ENCODE measurements at regions not wholly inside any gene's neighbourhood (a gene's known extent, or its start where the extent isn't known, plus 50 kb on each side); places are given as distances from the start of the nearest gene placed in this dataset.

DNA sequence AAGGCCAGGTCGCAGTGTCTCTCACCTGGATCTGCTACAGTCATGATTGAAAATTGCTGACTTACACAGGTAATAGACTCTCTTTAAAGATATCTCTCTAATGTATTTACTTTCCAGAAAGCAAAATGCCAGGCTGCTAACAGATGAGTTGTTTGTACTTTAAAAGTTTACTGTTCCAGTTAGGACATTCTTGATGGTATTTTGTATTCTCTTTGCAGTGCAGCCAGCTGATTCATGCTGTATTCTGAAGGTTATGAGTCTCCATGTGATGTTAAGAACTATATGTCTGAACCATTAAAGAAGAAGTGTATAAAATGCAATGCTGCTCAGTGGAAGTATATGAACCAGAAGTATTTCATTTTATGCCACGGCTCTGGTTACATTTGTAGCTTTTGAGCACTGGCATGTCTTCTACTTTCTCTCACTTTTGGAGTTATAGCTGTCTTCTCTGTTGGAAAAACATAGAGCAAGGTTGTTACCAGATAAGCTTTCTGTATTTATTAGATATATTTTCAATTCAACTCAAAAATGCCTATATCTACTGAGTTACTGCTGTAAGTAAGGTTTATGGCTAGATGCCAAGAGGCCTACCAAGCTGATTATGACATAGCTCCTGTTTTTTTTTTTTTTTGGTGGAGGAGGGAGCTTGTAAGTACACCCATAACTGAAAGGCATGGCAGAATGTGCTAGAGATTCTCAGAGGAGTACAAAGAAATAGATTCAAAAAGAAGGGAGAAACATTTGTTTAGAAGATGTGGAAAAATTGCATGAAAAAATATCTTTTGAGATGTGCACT is 130.5 kb upstream of the MAN1A1 start:
- CTCF ChIA-PET = interaction anchor here (1.2 to 1.3 kb wide), 2 partner anchors 12 to 16 kb away, joined by 3 to 4 read pairs; no protein-coding TSS in a partner anchor

DNA sequence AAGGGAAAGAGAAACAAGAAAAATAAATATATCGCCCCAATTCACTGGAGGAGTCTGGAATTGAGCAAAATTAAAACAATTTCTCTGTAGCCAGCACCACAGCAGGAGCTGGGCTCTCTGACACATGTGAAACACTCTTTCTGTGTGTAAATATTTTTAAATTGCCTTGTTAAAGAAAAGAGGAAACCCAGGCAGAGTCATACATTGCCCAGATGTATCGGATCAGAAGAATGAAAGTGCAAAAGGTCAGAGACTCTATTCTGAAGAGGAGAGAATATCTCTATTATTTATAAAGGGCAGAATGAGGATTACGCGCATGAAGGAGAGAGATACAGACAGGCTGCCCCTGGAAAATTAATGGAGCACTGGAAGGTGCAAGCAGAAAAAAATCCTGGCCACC is 127.0 kb upstream of the MAN1A1 start:
- ChIA-PET POLR2A (no interaction called here), CTCF (no interaction called here)
- DNase-seq (ENCODE audit: low read depth) = no peak
- no peaks in the 10 kb centered on the region for H3K27me3 ChIP-seq (ENCODE audit: control insufficient read depth, insufficient read depth, low read length)
- TF ChIP-seq, protein P1, sequence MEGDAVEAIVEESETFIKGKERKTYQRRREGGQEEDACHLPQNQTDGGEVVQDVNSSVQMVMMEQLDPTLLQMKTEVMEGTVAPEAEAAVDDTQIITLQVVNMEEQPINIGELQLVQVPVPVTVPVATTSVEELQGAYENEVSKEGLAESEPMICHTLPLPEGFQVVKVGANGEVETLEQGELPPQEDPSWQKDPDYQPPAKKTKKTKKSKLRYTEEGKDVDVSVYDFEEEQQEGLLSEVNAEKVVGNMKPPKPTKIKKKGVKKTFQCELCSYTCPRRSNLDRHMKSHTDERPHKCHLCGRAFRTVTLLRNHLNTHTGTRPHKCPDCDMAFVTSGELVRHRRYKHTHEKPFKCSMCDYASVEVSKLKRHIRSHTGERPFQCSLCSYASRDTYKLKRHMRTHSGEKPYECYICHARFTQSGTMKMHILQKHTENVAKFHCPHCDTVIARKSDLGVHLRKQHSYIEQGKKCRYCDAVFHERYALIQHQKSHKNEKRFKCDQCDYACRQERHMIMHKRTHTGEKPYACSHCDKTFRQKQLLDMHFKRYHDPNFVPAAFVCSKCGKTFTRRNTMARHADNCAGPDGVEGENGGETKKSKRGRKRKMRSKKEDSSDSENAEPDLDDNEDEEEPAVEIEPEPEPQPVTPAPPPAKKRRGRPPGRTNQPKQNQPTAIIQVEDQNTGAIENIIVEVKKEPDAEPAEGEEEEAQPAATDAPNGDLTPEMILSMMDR (IDR thresholded peaks at IDR 0.05; ENCODE audit: insufficient read depth, low read depth, low read length) = no peak
- no peak overlapping the region for H3K4me3 ChIP-seq (ENCODE audit: low read depth, low read length)
- H3K36me3 ChIP-seq (ENCODE audit: control insufficient read depth, insufficient read depth, low read length) = no peaks in the 10 kb centered on the region

More for the DNA sequence above, 130.5 kb upstream of the MAN1A1 start:
- DNase-seq (ENCODE audit: low read depth) = no peak
- POLR2A ChIA-PET = no interaction called here
- H3K36me3 ChIP-seq (ENCODE audit: control insufficient read depth, insufficient read depth, low read length) = no peaks in the 10 kb centered on the region
- no peak overlapping the region for H3K4me3 ChIP-seq (ENCODE audit: low read depth, low read length)
- TF ChIP-seq, protein P1 (IDR thresholded peaks at IDR 0.05; ENCODE audit: insufficient read depth, low read depth, low read length) = no peak
- H3K27me3 ChIP-seq (ENCODE audit: control insufficient read depth, insufficient read depth, low read length) = no peaks in the 10 kb centered on the region

GRCh38 chr6:119476024-119476423 is 126.5 kb upstream of the MAN1A1 start:
- DNase-seq (ENCODE audit: low read depth) = no peak
- ChIA-PET POLR2A (no interaction called here), CTCF (no interaction called here)
- Histone ChIP-seq H3K27me3 (ENCODE audit: control insufficient read depth, insufficient read depth, low read length) (no peaks in the 10 kb centered on the region), H3K36me3 (ENCODE audit: control insufficient read depth, insufficient read depth, low read length) (no peaks in the 10 kb centered on the region), H3K4me3 (ENCODE audit: low read depth, low read length) (no peak overlapping the region)
- TF ChIP-seq, protein P1 (IDR thresholded peaks at IDR 0.05; ENCODE audit: insufficient read depth, low read depth, low read length) = no peak

DNA sequence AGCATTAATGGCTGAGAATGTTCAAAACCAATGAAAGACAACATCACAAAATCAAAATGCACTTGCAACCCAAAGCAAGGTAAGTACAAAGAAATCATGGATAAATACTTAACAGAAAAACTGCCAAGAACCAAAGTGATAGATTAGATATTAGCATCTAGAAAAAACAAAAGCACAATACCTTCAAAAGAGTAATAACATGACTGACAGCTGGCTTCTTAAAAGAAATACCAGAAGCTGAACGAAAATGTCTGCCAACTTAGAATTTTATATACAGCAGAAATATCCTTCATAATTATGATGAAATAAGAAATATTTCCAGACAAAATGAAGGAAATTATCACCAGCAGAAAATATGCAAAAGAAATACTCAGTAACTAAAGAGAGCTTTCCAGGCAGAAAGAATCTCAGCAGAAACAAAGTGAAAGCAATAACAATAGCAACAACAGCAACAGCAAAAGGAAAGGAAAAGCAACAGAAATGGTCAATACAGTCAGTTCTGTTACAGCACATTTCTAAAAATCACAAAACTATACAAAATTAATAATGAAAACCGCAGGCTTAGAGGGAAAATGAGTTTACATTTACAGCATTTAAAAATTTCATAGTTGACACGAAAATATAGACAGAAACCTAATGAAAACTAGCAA is 121.5 kb upstream of the MAN1A1 start:
- ChIA-PET POLR2A (no interaction called here), CTCF (no interaction called here)
- H3K36me3 ChIP-seq (ENCODE audit: control insufficient read depth, insufficient read depth, low read length) = no peaks in the 10 kb centered on the region
- H3K27me3 ChIP-seq (ENCODE audit: control insufficient read depth, insufficient read depth, low read length) = no peaks in the 10 kb centered on the region
- no peak for DNase-seq (ENCODE audit: low read depth)
- H3K4me3 ChIP-seq (ENCODE audit: low read depth, low read length) = no peak overlapping the region
- TF ChIP-seq, protein P1 (IDR thresholded peaks at IDR 0.05; ENCODE audit: insufficient read depth, low read depth, low read length) = no peak

DNA sequence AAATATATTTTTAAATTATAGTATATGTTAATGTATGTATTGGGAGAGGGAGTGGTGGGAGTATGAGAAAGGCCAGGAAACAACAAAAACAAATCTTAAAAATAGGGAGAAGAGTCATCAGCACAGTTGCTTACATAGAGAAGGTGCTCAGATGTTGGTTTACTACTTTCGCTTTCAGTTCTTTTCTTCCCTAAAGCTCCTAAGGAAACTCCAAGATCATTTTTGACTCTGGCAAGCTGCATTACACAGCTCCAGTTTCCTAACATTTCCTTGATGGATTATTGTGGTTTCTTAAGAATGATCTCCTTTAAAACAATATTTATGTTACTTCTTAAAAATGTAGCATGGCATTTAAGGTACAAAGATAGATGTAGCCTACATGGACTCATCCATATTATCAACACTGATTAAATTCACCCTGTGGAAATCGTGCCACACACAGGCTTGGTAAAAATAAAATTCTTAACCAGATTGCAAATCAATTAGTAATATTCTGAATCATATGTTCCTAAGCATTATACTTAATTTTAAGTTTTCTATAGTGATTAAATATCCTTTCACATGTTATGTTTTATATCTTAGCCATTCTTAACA is 118.0 kb upstream of the MAN1A1 start:
- POLR2A ChIA-PET = no interaction called here
- CTCF ChIA-PET = interaction anchor here (1.1 kb wide), 1 partner anchor 12 kb away, joined by 3 read pairs; no protein-coding TSS in a partner anchor
- H3K27me3 ChIP-seq (ENCODE audit: control insufficient read depth, insufficient read depth, low read length) = no peaks in the 10 kb centered on the region

More for the DNA sequence above, 118.0 kb upstream of the MAN1A1 start:
- no peak for DNase-seq (ENCODE audit: low read depth)
- TF ChIP-seq, protein P1 (IDR thresholded peaks at IDR 0.05; ENCODE audit: insufficient read depth, low read depth, low read length) = no peak
- no peaks in the 10 kb centered on the region for H3K36me3 ChIP-seq (ENCODE audit: control insufficient read depth, insufficient read depth, low read length)
- H3K4me3 ChIP-seq (ENCODE audit: low read depth, low read length) = no peak overlapping the region
